Nephron progenitor cell (in vitro differentiated cells): ENCODE measurements at regions not wholly inside any gene's neighbourhood (a gene's known extent, or its start where the extent isn't known, plus 50 kb on each side); places are given as distances from the start of the nearest gene placed in this dataset.

Experiments used
- DNase-seq: peaks from one replicate; pipeline ENCODE4 v3.0.0; 2021
- H3K27ac Mint-ChIP-seq: 2 replicates; pipeline ENCODE4 v1.8.0; 2021; ENCODE audit warnings: mild to moderate bottlenecking, moderate library complexity, mixed read lengths
- H3K27me3 Mint-ChIP-seq: 2 replicates; pipeline ENCODE4 v1.8.0; 2021; ENCODE audit warnings: mild to moderate bottlenecking, low read depth, mixed read lengths; ENCODE audit not compliant: poor library complexity
- H3K36me3 Mint-ChIP-seq: 2 replicates; pipeline ENCODE4 v1.8.0; 2021; ENCODE audit warnings: low read depth, mixed read lengths
- H3K4me1 Mint-ChIP-seq: 2 replicates; pipeline ENCODE4 v1.8.0; 2021; ENCODE audit warnings: mixed read lengths
- H3K4me3 Mint-ChIP-seq: 2 replicates; pipeline ENCODE4 v1.8.0; 2021; ENCODE audit warnings: mild to moderate bottlenecking, moderate library complexity, mixed read lengths
- H3K9me3 Mint-ChIP-seq: 2 replicates; pipeline ENCODE4 v1.8.0; 2021; ENCODE audit warnings: mild to moderate bottlenecking, moderate library complexity, mixed read lengths
- CTCF ChIP-seq: fragments of 200-600 bp; sonication (generic); IDR thresholded peaks from 2 replicates; pipeline ENCODE4 v1.5.0; 2021; ENCODE audit warnings: antibody characterized with exemption

DNA sequence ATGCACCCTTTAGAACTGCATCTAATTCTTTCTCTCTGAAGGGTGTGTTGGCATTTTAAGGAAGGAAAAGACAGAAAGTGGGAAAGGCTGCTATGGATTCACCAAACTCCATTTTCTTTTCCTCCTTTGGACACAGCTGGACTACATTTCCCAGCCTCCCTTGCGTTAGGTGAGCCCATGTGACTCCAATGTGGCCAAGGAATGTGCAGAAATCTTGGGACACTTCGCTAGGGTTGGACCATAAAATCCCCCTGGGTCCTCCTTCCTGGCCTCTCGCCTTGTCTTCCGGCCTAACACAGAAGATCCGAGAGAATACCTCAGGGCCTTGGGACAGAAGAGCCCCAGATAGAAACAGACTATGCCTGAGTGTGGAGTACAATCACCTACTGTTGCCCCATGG lies 56.3 kb downstream of the ABCC12 start:
- no peaks in the 10 kb centered on the region for H3K36me3 Mint-ChIP-seq
- no peak overlapping the region for H3K27ac Mint-ChIP-seq
- no peak overlapping the region for H3K4me3 Mint-ChIP-seq
- H3K4me1 Mint-ChIP-seq: peaks cover 35% of the 10 kb centered on the region
- no peak for DNase-seq
- peaks cover 4% of the 10 kb centered on the region for H3K27me3 Mint-ChIP-seq
- H3K9me3 Mint-ChIP-seq: no peaks in the 10 kb centered on the region
- TF ChIP-seq CTCF: no peak

DNA sequence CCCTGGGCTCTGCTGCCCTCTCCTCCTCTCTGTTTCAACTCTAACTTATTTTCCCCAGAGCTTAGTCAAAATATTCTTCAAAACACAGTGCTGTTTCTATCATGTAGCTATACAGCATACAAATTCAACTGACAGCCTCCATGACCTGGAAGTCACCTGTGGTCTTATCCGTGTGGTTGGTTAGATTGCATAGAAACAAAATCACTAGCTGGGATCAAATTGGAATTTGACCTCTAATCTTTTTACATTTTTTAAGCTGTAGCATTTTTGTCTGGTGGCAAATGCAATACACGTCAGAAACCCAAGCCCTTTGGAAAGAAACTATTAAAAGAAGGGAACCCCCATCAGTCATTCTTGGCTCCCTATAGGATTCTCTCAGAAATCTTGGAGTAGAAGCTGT lies 57.3 kb downstream of the ABCC12 start:
- Mint-ChIP-seq H3K27me3 (peaks cover 4% of the 10 kb centered on the region), H3K4me1 (peaks cover 25% of the 10 kb centered on the region), H3K36me3 (no peaks in the 10 kb centered on the region), H3K4me3 (no peak overlapping the region), H3K27ac (no peak overlapping the region), H3K9me3 (no peaks in the 10 kb centered on the region)
- no peak for DNase-seq
- TF ChIP-seq CTCF: no peak

DNA sequence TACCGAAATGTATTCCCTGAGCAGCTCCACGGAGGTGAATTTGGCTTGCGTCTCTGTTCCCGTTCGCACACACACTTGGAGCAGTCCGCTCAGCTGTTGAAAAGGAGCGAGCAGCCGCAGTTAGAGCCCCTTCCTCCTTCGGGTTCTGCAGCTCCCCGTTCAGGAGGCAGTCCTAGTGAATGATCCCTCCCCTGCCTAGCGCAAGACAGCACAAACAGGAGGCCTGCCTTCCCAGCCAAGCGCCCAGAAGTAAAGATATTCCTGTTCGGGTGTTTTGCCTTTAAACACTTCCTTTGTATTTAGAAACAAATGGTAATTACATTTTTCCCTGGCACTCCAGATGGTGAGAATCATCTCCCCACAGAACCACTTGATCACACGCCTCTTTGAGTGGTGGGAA lies 64.7 kb downstream of the ABCC12 start:
- H3K27ac Mint-ChIP-seq: no peak overlapping the region
- H3K4me3 Mint-ChIP-seq: no peak overlapping the region
- TF ChIP-seq CTCF: no peak
- H3K9me3 Mint-ChIP-seq: no peaks in the 10 kb centered on the region
- peaks cover 9% of the 10 kb centered on the region for H3K27me3 Mint-ChIP-seq
- H3K36me3 Mint-ChIP-seq: no peaks in the 10 kb centered on the region
- H3K4me1 Mint-ChIP-seq: no peaks in the 10 kb centered on the region
- no peak for DNase-seq

- Mint-ChIP-seq H3K4me1 (no peaks in the 10 kb centered on the region), H3K36me3 (no peaks in the 10 kb centered on the region), H3K27ac (no peak overlapping the region), H3K27me3 (peaks cover 9% of the 10 kb centered on the region), H3K4me3 (no peak overlapping the region), H3K9me3 (no peaks in the 10 kb centered on the region)
- no peak for DNase-seq
- TF ChIP-seq CTCF: no peak
These were observed 66.6 kb downstream of the ABCC12 start for GRCh38 chr16:48089053-48089792.

- Mint-ChIP-seq H3K27ac (no peak overlapping the region), H3K27me3 (peaks cover 8% of the 10 kb centered on the region), H3K9me3 (peaks cover 5% of the 10 kb centered on the region), H3K36me3 (no peaks in the 10 kb centered on the region), H3K4me3 (no peak overlapping the region), H3K4me1 (no peaks in the 10 kb centered on the region)
- DNase-seq: no peak
- no peak for TF ChIP-seq CTCF
These were observed 68.2 kb downstream of the ABCC12 start for GRCh38 chr16:48087639-48088038.

GRCh38 chr16:48086422-48086821 lies 69.4 kb downstream of the ABCC12 start:
- H3K27me3 Mint-ChIP-seq: peaks cover 8% of the 10 kb centered on the region
- H3K9me3 Mint-ChIP-seq: peaks cover 5% of the 10 kb centered on the region
- no peak for DNase-seq
- no peak for TF ChIP-seq CTCF
- no peak overlapping the region for H3K4me3 Mint-ChIP-seq
- H3K4me1 Mint-ChIP-seq: no peaks in the 10 kb centered on the region
- no peaks in the 10 kb centered on the region for H3K36me3 Mint-ChIP-seq
- peak overlapping the region; percentile 12 for H3K27ac Mint-ChIP-seq
